NB4 (cell line): ENCODE measurements at regions not wholly inside any gene's neighbourhood (a gene's known extent, or its start where the extent isn't known, plus 50 kb on each side); places are given as distances from the start of the nearest gene placed in this dataset.

Experiments
- DNase-seq: peaks from one replicate; pipeline ENCODE4 v3.0.0; 2010; ENCODE audit warnings: low read depth
- H3K4me3 ChIP-seq: one replicate; pipeline ENCODE4 v1.5.1; 2011; ENCODE audit warnings: mild to moderate bottlenecking, low read depth, low read length, moderate library complexity
- MYC ChIP-seq: IDR thresholded peaks from 2 replicates; pipeline ENCODE4 v1.6.1; 2011; ENCODE audit warnings: low read depth, low read length
- POLR2A ChIP-seq: IDR thresholded peaks from 2 replicates; pipeline ENCODE4 v1.6.1; 2011; ENCODE audit warnings: mild to moderate bottlenecking; ENCODE audit not compliant: insufficient read length; ENCODE audit errors: extremely low read depth
- TF ChIP-seq, protein P1 (sequence below): IDR thresholded peaks from 2 replicates; pipeline ENCODE4 v1.6.1; 2011; ENCODE audit warnings: low read depth, low read length
- TF ChIP-seq, protein P2 (sequence below): IDR thresholded peaks from one replicate; pipeline ENCODE4 v1.5.1; 2012; ENCODE audit warnings: low read depth, low read length

DNA sequence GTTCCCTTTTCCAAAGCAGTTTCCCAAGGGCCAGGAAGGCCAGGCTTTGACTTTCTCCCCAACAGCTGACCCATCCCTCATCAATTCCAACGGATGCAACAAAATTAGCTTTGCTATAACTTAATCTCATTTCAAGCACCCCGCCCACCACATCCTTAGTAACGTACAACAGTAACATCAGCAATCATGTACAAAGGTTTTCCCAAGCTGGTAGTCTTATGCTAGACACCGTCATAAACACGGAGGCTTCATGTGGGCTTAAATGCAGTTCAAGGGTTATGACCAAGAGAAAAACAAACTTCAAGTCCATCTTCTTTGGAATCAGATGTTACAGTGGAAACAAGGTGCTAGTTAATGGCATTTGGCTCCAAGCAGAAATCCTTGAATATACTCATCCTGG, 66.6 kb downstream of the EOMES start:
- H3K4me3 ChIP-seq, result no peak overlapping the region
- TF ChIP-seq, protein P1, sequence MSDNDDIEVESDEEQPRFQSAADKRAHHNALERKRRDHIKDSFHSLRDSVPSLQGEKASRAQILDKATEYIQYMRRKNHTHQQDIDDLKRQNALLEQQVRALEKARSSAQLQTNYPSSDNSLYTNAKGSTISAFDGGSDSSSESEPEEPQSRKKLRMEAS, result no peak
- no peak for TF ChIP-seq POLR2A
- no peak for DNase-seq

GRCh38 chr3:27653803-27654558, 68.1 kb downstream of the EOMES start:
- TF ChIP-seq POLR2A (no peak), MYC (no peak)
- TF ChIP-seq, protein P1, result no peak
- TF ChIP-seq, protein P2, sequence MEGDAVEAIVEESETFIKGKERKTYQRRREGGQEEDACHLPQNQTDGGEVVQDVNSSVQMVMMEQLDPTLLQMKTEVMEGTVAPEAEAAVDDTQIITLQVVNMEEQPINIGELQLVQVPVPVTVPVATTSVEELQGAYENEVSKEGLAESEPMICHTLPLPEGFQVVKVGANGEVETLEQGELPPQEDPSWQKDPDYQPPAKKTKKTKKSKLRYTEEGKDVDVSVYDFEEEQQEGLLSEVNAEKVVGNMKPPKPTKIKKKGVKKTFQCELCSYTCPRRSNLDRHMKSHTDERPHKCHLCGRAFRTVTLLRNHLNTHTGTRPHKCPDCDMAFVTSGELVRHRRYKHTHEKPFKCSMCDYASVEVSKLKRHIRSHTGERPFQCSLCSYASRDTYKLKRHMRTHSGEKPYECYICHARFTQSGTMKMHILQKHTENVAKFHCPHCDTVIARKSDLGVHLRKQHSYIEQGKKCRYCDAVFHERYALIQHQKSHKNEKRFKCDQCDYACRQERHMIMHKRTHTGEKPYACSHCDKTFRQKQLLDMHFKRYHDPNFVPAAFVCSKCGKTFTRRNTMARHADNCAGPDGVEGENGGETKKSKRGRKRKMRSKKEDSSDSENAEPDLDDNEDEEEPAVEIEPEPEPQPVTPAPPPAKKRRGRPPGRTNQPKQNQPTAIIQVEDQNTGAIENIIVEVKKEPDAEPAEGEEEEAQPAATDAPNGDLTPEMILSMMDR, result no peak
- no peak for DNase-seq
- no peak overlapping the region for H3K4me3 ChIP-seq

- H3K4me3 ChIP-seq, result no peak overlapping the region
- TF ChIP-seq, protein P2, result no peak
- TF ChIP-seq, protein P1, result no peak
- TF ChIP-seq MYC (no peak), POLR2A (no peak)
- DNase-seq, result no peak
These were observed 72.8 kb downstream of the EOMES start for GRCh38 chr3:27649277-27649676.

- no peak for DNase-seq
- TF ChIP-seq, protein P2, result no peak
- no peak for TF ChIP-seq MYC
- no peak for TF ChIP-seq POLR2A
- no peak overlapping the region for H3K4me3 ChIP-seq
These were observed 75.2 kb downstream of the EOMES start for GRCh38 chr3:27646896-27647295.

DNA sequence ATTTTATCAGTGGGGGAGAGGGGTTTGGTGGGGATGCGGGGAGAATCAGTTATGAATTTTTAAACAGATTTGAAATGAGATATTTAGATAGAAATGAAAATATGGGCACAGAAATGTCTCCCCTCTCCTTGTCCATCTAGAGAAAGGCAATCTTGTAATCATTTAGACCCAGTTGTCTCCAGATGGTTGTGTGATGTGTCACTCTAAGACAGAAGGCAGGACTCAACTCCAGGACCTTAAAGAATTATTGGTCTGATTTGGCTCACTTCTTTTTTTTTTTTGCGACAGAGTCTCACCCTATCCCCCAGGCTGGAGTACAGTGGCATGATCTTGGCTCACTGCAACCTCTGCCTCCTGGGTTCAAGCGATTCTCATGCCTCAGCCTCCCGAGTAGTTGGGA, 77.2 kb downstream of the EOMES start:
- DNase-seq, result no peak
- TF ChIP-seq, protein P2, result no peak
- TF ChIP-seq MYC (no peak), POLR2A (no peak)
- TF ChIP-seq, protein P1, result no peak
- H3K4me3 ChIP-seq, result no peak overlapping the region

DNA sequence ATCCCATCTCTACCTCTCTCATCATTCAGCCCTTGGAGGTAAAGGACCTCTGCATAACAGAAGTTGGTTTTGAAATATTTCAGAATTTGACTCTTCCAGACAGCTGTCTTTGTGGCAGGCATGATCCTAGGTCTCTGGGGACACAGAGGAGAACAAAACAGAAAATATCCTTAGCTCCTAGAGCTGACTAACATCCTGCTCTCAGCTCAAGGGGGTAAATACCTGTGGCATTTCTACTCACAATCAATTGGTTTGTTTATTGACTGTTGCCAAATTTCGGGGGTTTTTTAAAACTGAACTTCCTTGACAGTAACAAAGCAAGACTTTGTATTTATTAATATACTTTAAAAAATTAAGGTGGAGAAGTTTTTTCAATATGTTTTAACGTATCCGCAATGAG, 78.8 kb downstream of the EOMES start:
- no peak overlapping the region for H3K4me3 ChIP-seq
- no peak for DNase-seq
- TF ChIP-seq MYC, result no peak

DNA sequence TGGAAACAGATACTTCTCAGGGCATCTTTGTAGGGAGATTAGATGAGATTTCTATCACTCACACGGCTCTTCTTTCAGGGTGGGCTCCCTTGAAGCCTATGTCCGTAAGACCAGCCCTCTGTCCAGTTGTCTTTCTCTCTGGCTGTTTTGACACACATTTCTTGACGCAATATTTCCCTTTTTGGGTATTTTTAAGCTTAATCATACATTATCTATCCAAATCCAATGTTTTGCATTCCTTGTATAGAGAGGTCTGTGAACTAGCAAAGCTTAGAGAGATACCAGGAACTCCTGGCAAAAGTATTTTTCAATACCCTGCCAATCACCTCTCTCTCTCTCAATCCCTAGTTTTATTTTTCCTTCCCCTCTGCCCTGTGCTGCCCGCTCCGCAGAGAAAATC, 79.3 kb downstream of the EOMES start:
- TF ChIP-seq, protein P2, result no peak
- TF ChIP-seq, protein P1, result no peak
- no peak for TF ChIP-seq MYC
- TF ChIP-seq POLR2A, result no peak
- no peak for DNase-seq
- H3K4me3 ChIP-seq, result no peak overlapping the region
